Bone marrow (tissue), 2 donors: ENCODE measurements at regions not wholly inside any gene's neighbourhood (a gene's known extent, or its start where the extent isn't known, plus 50 kb on each side); places are given as distances from the start of the nearest gene placed in this dataset.
"Not testable (repeated sequence)": the region's sequence is repeated elsewhere in the genome, so short reads cannot be mapped to it uniquely, and the experiment has no call there.

Source experiments
- DNase-seq, 2 donors: peaks; one replicate each; lab custom pipeline; 2025; lab: John Stamatoyannopoulos, UW

DNA sequence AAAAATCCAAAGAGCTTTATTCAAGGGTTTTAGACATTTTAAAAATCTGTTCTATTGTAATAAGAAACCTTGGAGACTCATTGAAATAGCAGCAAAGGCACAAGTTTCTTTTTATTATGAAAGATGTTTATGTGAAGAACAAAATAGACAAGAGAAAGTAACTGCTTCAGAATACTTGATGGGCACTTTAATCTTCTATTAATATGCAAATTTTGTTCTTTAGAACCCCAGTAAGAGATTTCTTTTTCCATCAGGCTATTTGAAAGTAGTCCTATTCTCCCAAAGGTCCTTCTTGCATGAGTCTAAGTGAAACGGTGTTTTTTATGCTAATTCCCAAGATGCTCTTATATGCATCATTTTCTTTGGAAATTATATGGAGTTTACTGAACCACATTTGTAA lies 602.0 kb downstream of the EFNA5 start:
- no peak for DNase-seq

DNA sequence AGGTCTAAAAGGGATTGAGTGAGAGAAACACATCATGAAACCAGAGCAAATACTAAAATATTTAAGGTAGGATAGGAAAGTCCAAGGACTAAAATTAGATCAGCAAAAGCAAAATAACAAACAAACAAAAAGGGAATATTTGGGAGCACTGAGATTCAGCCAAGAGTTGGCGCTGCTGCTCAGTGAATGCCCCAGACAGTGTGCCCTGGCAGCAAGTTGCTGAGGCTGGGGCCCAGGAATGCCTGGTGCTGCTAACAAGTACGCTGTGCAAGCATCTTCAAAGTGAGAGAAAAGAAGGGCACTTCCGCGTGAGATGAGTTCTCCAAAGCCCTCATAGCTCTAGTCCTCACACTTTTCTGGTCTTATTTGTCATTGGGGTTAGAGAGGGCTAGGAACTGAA lies 603.3 kb downstream of the EFNA5 start:
- no peak for DNase-seq

DNA sequence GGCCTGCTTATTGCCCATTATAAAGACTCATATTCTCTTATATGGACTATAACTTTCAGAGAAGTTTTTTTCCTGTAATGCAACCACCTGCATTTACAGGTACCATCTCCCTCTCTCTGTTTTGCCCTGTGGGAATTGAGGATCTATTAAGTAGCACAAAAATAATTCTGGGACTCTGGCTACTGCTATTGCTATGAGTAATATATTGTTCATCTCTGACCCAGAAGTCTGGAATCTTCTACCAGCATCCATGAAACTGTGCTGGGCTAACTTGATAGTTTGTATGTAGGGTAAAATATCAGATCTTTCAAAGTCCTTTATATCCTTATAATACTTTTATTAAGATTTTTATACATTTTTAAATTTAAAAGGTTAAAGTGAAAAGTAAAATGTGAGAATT lies 607.2 kb downstream of the EFNA5 start:
- no peak for DNase-seq

DNA sequence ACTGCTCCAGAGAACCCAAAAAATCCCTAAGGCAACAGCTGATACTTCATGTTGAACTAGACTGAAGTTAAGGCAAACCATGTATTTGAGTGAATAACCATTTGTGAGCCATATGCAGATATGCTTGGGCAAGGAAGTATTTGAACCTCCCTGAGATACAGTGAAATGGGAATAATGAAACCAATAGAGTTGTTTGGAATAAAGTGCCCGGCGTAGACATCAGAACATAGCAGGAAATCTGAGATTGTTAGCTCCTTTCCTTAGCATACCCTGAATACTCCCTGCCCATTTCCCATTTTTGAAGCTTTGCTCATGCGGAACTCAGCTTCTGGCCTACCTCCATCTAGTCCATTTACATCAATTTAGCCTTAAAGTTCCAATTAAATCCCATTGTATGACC lies 611.9 kb downstream of the EFNA5 start:
- no peak for DNase-seq

DNA sequence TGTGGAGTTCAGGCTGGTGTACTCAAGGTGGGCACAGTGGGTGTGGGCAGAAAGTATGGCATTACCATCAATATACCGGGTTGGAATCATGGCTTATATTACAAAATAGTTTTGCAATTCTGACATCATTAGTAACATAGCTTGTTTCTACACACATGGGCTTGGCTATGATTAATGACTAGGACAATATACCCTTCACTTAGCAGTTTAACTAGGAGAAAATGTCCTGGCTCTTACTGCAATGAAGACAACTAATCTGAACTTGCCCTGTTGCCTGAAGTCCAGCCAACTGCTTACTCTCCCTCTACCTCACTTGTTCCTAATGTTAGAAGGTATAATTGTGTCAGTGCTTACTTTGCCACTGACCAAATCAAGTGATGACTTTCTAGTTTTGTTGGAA lies 612.5 kb downstream of the EFNA5 start:
- no peak for DNase-seq

DNA sequence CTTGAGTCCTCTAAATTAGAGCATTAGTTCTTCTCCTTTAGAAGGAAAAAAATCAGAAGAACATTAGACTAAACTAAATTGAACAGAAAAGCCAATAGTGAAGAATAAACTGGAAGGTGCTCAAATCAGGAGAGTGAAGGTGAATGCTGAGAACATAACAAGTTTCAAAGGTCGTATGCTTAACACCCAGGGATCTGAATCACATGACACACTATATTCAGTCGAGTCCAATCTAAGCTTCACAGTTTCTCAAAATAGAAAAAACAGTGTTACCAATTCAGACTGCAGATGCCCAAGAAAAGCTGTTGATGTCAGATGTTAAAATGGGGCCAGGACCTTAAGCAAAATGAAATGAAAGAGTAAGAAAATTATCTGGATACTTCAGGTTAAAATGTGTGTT lies 614.5 kb downstream of the EFNA5 start:
- no peak for DNase-seq

DNA sequence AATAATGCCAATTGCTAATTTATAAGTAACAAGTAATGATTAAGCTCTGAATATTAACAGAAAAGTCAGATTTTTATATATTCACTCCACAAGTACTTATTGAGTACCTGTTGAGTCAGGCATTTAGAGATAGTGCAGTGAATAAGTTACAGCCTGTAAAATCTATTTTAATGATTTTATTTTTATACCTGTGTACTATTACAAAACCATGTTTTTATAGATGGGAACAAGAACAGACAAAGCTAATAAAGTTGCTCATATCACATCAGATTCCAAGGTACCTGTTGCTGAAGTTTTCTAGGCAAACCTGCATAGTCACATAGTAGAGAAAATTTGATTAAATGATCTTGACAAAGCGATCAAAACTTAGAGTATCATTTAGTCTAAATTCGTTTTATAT lies 623.7 kb downstream of the EFNA5 start:
- DNase-seq: no peak

DNA sequence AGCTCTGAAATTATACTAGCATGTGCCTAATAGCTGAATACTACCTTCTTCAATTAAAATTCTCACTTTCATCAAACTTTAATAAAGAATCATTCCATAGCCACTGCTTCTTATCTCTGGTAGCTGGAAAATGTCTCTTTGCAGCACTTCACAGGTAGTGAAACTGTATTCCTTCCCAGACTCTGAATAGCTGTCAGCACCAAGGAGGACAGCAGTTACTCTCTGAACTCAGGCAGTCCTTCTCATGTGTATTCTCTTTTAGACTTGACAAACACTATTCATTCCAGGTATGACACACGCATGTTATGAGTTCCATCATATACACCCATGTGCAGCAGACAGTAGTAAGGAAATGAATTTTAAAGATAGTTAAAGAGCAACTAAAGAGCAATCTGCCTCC lies 627.1 kb downstream of the EFNA5 start:
- DNase-seq: no peak

DNA sequence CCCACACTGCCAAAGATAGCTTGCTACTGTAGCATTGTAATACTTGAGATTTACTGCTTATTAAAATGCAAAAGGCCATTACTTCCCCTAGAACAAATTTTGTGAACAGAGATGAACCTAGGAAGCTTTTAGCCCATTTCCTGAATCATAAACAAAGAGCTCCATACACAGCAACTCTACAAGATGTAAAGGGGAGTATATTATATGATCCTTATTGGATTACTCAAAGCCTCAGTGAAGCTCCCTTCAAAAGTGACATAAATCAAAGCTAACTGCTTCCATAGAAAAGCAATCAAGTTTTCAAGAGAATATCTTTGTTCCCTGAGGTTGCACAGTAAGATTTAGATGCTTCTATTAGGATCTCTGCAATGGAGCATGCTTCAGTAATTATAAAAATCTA lies 629.8 kb downstream of the EFNA5 start:
- DNase-seq: no peak

DNA sequence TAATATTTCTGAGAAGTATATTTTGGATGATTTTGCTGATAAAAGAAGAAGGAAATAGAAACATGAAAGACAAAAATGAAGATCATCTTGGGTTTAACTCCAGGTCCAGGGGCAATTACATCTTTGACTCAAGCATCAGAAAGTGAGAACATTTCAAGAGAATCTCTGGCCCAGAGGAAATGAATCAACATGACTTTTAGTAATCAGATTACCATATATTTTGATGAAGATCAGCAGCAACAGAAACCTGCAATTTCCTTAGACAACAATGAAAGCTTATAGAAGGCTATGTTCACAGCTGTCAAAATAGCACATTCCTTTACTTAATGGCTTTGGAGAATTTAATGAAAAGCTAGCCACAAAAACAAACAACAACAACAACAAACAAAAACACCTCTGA lies 638.1 kb downstream of the EFNA5 start:
- DNase-seq: no peak

DNA sequence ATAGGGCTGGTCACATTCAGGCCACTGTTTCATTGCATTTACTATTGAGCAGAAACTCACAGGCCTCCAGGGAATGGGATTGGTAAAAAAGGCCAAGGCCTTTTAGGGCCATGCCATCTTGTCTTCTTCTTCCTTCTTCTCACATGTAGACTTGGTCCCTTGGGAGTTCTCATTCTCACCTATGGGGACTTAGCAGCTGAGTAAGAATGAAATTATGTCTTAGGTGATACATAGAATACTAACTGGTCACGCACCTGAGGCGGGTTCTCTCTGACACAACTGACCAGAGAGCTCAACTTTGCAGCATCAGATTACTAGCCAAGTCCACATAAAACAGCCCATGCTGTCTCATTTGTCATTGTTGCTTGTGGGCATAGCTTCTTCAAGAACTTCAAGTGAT lies 641.8 kb downstream of the EFNA5 start:
- DNase-seq: no peak

DNA sequence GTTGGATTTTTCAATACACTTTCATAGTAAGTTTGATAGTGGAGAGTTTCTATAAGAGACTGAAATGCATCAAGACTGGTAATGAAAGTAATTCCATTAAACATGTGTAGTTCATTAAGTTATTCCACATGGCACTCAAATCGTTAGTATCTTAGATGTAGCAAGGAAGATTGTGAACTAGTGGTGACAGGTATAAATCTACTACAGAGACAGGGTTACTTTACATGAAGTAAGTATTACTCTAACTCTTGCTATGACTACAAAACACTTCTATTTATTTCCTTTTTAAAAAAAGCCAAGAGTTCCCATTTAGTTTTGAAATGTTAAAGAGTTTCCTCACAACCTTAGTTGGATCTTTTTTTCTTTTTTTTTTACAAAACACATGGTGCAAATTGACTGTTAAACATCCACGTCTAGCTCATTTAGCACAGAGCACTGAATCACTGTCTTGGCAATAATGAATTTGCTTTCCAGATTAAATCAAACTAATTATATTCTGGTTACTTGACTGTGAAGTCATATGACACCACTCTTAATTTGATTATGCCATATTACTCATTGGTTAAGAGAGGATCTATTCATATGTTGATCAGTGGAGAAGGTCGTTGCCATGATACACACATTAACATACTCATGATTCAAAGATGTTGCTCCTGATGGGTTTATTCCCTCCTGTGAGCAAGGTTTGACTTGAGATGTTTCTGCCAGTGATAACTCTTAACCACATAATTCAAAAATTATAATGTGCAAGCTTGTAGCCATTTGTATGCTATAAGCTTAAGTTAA lies 644.8 kb downstream of the EFNA5 start:
- no peak for DNase-seq

DNA sequence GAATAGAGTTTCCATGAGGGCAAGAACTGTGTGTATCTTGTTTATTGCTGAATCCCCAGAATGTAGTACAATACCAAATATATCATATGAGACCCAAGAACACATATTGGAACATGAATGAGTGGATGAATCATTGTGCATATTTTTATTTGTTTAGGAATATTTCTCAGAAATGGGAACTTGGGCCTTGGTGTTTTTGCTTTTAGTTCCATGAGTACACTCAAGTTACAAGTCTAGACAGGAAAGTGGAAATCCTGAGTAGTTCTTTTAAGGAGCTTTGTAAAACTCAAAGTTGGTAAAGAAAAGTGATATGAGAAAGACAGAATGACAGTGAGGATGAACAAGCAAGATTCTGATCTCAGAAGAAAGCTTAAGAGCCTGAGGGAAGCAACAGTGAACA lies 647.0 kb downstream of the EFNA5 start:
- DNase-seq: no peak

DNA sequence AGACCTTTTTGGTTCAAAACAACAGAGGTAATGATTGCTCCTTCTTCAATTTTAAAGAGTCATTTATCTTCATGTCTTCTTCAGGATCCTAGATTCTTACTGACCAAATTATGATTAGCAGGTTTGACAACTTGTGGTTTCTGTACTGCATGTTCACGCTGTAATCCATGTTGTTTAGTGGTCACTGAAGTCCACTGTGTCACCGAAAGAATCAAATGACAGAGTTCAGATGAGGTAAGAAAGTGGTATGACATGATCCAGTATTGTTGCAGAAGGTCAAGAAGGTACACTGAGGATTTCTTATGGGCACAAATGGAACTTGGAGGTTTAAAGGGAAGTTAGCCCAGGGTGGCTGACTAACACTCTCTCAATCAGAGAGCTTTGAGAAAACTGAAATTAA lies 649.2 kb downstream of the EFNA5 start:
- no peak for DNase-seq

DNA sequence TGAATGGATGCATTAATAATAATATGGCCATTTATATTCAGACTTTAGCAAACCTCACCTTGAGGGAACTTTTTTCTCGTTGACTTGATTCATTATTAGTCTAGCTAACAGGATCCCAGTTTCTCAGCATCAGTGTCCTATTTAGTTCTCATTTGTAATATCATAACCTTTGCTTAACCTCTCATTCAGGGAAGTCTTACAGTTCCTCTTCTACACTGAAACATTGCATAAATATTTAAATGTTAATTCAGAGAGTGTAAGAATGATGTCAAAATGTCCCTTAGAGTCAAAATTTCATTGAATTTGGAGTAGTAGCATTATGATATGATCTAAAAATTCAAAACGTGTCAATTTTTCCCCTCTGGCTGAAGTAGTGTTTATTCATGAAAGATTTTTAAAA lies 650.1 kb downstream of the EFNA5 start:
- DNase-seq: no peak

DNA sequence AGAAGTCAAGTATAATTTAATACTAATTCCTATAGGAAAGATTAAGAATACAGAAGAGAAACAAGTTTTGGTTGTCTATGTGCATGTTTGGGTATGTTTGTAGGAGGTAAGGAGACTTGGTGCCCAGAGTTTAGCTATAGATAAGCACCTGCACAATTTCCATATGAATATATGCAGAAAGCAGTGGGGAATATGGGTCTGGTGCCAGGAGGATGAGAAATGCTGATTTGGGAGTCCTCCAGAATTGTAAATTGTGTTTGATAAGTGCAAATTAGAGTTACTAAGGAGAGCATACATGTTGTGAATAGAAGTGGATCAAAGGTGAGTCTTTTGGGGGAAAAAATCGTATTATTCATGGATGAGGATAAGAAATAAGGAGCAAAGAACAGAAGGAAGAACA lies 653.1 kb downstream of the EFNA5 start:
- DNase-seq: no peak

DNA sequence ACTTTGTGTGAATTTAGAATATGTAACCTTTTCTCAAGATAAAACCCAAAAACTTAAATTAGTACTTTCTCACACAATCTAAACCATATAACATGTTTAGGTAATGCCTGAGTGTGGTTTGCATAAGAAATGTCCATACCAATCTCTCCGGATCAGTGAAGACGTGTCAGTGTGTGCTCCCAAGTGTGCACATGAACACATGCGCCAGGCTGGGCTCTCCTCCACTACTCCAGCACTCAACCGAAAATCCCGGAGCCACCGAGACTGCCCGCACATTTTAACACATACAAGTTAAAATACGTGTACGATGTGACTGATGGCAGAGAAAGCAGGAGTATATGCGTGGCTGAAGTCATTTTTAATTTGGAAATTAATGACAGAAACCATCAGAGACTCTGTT lies 658.4 kb downstream of the EFNA5 start:
- no peak for DNase-seq

DNA sequence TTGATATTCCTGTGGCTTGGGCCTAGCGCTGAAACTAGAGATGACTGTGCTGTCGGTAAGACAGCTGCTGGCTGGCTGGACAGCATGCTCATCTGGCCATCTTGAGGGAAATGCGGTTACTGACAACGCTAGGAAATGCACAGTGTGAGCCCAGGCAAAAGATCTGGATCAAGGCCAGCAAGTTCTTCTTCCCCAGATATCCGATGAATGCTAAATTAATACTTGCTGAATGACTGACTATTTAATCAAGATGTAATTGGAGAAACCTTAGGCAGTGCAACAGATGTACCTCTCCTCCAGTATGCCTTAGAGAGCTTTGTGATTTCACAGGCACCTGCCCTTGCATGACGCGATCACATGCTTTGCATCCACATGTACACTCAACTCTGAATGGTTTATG lies 659.1 kb downstream of the EFNA5 start:
- no peak for DNase-seq

DNA sequence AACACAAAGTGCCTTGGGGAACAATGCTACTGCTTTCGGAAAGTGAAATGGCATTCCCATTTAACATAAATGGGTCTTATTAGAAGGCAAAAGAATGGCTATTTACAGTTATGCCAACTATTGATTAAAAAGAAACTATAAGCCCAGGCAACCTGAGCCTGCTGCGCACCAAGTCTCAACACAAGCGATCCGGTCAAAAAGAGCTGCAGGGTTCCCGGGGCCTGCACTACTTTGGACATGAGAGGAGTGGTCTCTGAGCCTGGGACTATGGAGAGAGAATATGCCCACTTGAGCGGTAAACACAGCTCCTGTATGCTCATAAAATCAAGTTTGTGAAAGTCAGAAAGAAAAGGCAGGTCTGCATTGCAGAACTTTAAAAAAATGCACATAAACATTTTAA lies 660.7 kb downstream of the EFNA5 start:
- no peak for DNase-seq

DNA sequence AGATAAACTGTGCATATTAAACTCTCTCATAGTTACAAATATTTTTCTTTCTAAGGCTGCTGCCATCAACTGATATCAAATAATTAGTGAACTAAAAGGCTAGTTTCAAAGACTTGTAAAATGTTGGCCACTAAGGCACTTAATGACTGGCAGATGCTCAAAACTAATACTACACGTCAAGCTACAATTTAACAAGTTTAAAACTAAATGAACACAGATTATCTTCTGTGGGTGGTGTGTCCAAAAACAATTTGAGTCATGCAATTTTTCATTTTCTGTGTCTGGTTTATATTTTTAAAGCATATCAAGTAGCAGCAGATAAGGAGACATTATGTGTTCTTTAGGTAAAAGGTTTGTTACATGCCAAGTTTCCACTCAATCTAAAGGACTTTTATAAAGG lies 665.1 kb downstream of the EFNA5 start:
- DNase-seq: no peak

DNA sequence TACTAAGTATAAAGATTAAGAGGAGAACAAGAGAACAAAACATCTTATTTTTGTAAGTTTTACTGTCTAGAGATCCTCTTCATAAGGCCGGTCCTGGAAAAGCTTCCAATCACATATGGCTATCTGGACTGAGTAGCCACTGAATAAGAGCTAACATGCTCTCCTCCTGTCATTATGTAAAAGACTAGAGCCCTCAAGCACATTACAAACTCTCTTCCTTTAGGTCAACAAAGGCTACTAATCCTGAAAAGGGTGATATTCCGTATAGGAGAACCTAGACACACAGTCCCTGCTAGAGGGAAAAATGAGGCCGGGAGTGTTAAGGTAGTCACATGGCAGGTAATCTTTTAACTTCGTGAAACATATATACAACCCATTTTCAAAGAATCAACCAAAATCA lies 665.6 kb downstream of the EFNA5 start:
- no peak for DNase-seq

DNA sequence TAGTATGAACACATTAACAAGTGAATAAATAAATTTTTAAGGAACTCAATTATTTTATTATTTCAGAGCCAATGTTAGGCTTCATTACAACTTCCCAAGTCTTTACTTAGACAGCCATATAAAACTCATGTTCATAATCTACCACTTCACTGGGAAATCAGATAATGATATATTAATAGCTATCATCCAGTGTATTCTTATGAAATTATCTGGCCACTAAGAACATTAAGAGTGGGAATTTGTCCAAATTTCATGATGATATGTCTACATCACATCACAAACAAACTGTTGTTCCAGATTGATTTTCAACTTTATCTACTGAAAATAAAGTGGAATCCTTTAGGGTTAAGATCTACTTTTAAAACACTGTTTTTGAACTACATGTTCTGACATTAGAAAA lies 668.6 kb downstream of the EFNA5 start:
- no peak for DNase-seq

DNA sequence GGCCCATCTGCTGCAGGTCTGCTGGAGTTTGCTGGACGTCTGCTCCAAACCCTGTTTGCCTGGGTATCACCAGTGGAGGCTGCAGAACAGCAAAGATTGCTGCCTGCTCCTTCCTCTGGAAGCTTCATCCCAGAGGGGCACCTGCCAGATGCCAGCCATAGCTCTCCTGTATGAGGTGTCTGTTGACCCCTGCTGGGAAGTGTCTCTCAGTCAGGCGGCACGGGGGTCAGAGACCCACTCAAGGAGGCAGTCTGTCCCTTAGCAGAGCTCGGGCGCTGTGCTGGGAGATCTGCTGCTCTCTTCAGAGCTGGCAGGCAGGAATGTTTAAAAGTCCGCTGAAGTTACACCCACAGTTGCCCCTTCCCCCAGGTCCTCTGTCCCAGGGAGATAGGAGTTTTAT lies 671.2 kb downstream of the EFNA5 start:
- not testable (repeated sequence) for DNase-seq

DNA sequence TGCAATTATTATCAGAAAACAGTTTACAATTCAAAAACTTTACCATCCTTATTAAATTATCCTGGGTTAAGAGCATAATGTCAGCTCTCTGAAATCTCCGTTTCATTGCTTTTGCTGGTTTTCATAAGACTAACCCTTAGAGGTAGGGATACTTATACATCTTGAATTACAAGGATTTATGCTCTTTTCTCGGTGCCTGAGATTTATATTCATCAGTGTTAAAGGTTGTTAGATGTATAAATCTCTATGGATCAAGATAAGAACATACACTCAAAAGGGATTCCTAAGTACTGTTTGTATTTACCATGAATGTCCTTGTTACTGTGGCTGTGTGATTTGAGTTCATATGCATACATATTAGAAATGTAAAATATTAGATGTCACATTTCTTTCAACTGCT lies 684.7 kb downstream of the EFNA5 start:
- DNase-seq: no peak

DNA sequence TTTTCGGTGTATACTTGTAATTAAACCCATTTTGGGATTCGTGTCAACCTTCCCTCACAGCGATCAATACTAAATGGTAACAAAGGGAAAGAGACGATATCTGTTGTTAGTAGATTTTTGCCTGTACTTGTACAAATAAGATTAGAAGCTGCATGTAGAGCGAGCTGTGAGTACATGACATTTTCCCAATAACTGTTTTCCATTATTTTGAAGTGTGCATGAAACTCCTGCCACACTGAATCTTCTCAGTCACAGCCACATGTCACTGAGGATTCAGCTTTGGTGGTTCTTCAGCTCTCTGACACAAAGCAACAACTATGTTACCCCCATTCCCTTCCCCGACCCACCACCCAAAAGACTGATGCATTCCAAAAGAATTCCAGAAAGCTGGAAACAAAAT lies 685.6 kb downstream of the EFNA5 start:
- DNase-seq: no peak
